Esophagus muscularis mucosa (tissue), 4 donors: ENCODE measurements at regions not wholly inside any gene's neighbourhood (a gene's known extent, or its start where the extent isn't known, plus 50 kb on each side); places are given as distances from the start of the nearest gene placed in this dataset.

Experiments used
- CTCF ChIP-seq, 3 experiments: fragments of 200-600 bp in 2 of 3; fragments of 450-650 bp in 1 of 3; sonication (generic) in 2 of 3; IDR thresholded peaks; one replicate each; pipeline ENCODE4 v1.5.1; 2017 to 2019; ENCODE audit warnings: antibody characterized with exemption in 3 of 3, mild to moderate bottlenecking in 2 of 3, moderate library complexity in 1 of 3
- EP300 ChIP-seq: sonication (generic); formaldehyde crosslinking; IDR thresholded peaks from one replicate; pipeline ENCODE4 v1.6.1; 2017; ENCODE audit warnings: antibody characterized with exemption
- POLR2A ChIP-seq: fragments of 450-650 bp; IDR thresholded peaks from one replicate; pipeline ENCODE4 v1.6.1; 2017; ENCODE audit warnings: antibody characterized with exemption, moderate library complexity, mild to moderate bottlenecking, low read depth
- POLR2AphosphoS5 ChIP-seq, 2 donors: sonication (generic); formaldehyde crosslinking; IDR thresholded peaks; one replicate each; pipeline ENCODE4 v1.6.1; 2017; ENCODE audit warnings: antibody characterized with exemption in 2 of 2

- TF ChIP-seq CTCF (IDR thresholded peaks at IDR 0.05) (no peak), POLR2AphosphoS5 (IDR thresholded peaks at IDR 0.05) (no peak), POLR2A (no peak), EP300 (no peak)
Observed at GRCh38 chr12:87782838-87783237, 246.4 kb downstream of the C12orf50 start.
